ENCODE measurements at regions not wholly inside any gene's neighbourhood (a gene's known extent, or its start where the extent isn't known, plus 50 kb on each side); places are given as distances from the start of the nearest gene placed in this dataset.

- DNase-seq = no peak
Observed at GRCh38 chr12:58270966-58271705, 329.8 kb downstream of the ATP23 start.

- no peak for DNase-seq
Observed at GRCh38 chr12:58272461-58272860, 331.1 kb downstream of the ATP23 start.

GRCh38 chr12:58277231-58277630 is 335.9 kb downstream of the ATP23 start:
- no peak for DNase-seq

GRCh38 chr12:58283553-58283952 is 342.2 kb downstream of the ATP23 start:
- no peak for DNase-seq

- DNase-seq = no peak
Observed at GRCh38 chr12:58285551-58285950, 344.2 kb downstream of the ATP23 start.

GRCh38 chr12:58286353-58286752 is 345.0 kb downstream of the ATP23 start:
- no peak for DNase-seq

- DNase-seq = no peak
Observed at GRCh38 chr12:58288190-58288589, 346.8 kb downstream of the ATP23 start.

GRCh38 chr12:58291106-58291505 is 349.7 kb downstream of the ATP23 start:
- no peak for DNase-seq

GRCh38 chr12:58293308-58293982 is 352.1 kb downstream of the ATP23 start:
- DNase-seq = no peak

GRCh38 chr12:58295268-58295667 is 353.9 kb downstream of the ATP23 start:
- no peak for DNase-seq

- no peak for DNase-seq
Observed at GRCh38 chr12:58296863-58297262, 355.5 kb downstream of the ATP23 start.

GRCh38 chr12:58298803-58299202 is 357.4 kb downstream of the ATP23 start:
- DNase-seq = no peak

- no peak for DNase-seq
Observed at GRCh38 chr12:58299371-58299770, 358.0 kb downstream of the ATP23 start.

GRCh38 chr12:58301038-58301729 is 359.8 kb downstream of the ATP23 start:
- DNase-seq = no peak

GRCh38 chr12:58301730-58302122 is 360.4 kb downstream of the ATP23 start:
- DNase-seq = no peak

- no peak for DNase-seq
Observed at GRCh38 chr12:58302487-58303011, 361.2 kb downstream of the ATP23 start.

- DNase-seq = no peak
Observed at GRCh38 chr12:58306266-58307000, 365.1 kb downstream of the ATP23 start.

GRCh38 chr12:58309806-58310205 is 368.4 kb downstream of the ATP23 start:
- DNase-seq = no peak

GRCh38 chr12:58310368-58310767 is 369.0 kb downstream of the ATP23 start:
- no peak for DNase-seq

- no peak for DNase-seq
Observed at GRCh38 chr12:58310809-58311622, 369.6 kb downstream of the ATP23 start.

GRCh38 chr12:58313091-58313855 is 371.9 kb downstream of the ATP23 start:
- DNase-seq = no peak
